Gastrocnemius medialis (tissue), 4 donors: ENCODE measurements at regions not wholly inside any gene's neighbourhood (a gene's known extent, or its start where the extent isn't known, plus 50 kb on each side); places are given as distances from the start of the nearest gene placed in this dataset.

Source experiments
- ATAC-seq, 2 donors: fragments of 150-250 bp; one replicate each; pipeline ENCODE4 v1.9.1; 2016
- DNase-seq, 2 donors: peaks; one replicate each; pipeline ENCODE4 v3.0.0-alpha.2; 2019
- H3K27ac ChIP-seq, 4 donors: fragments of 200-600 bp; sonication (generic); 1 replicate in 1 of 4; 2 replicates in 3 of 4; pipeline ENCODE4 v1.5.1; 2016 to 2018; ENCODE audit warnings: mild to moderate bottlenecking in 2 of 4, moderate library complexity in 1 of 4
- H3K27me3 ChIP-seq, 3 donors: fragments of 200-600 bp; sonication (generic) in 2 of 3; 1 replicate in 1 of 3; 2 replicates in 2 of 3; pipeline versions ENCODE4 v1.5.1 to v1.6.0; 2016 to 2019; ENCODE audit warnings: mild to moderate bottlenecking in 1 of 3, moderate library complexity in 1 of 3
- H3K36me3 ChIP-seq, 2 donors: fragments of 200-600 bp; sonication (generic) in 1 of 2; one replicate each; pipeline ENCODE4 v1.5.1; 2017 to 2018
- H3K4me1 ChIP-seq, 2 donors: fragments of 200-600 bp; sonication (generic) in 1 of 2; one replicate each; pipeline ENCODE4 v1.5.1; 2016 to 2017; ENCODE audit warnings: mild to moderate bottlenecking in 2 of 2
- H3K4me3 ChIP-seq, 4 donors: fragments of 200-600 bp; sonication (generic) in 3 of 4; 1 replicate in 1 of 4; 2 replicates in 3 of 4; pipeline ENCODE4 v1.5.1; 2016 to 2019; ENCODE audit warnings: mild to moderate bottlenecking in 2 of 4
- H3K9me3 ChIP-seq, 3 donors: fragments of 200-600 bp; sonication (generic) in 2 of 3; 1 replicate in 1 of 3; 2 replicates in 2 of 3; pipeline ENCODE4 v1.5.1; 2016 to 2019
- CTCF ChIP-seq, 5 experiments: fragments of 450-650 bp in 3 of 5; fragments of 200-600 bp in 2 of 5; sonication (generic) in 2 of 5; IDR thresholded peaks in 4 of 5; conservative IDR thresholded peaks in 1 of 5; 1 replicate in 4 of 5; 2 replicates in 1 of 5; pipeline ENCODE4 v1.5.1; 2016 to 2019; ENCODE audit warnings: antibody characterized with exemption in 5 of 5, mild to moderate bottlenecking in 3 of 5, moderate library complexity in 3 of 5
- POLR2A ChIP-seq, 2 donors: fragments of 450-650 bp; IDR thresholded peaks; one replicate each; pipeline ENCODE4 v1.6.1; 2017; ENCODE audit warnings: antibody characterized with exemption in 2 of 2, mild to moderate bottlenecking in 2 of 2, moderate library complexity in 2 of 2
- in situ Hi-C, 4 donors: fragments of 200-750 bp; cut with MboI; loops; one replicate each; pipeline versions ENCODE4 v1.15.0 to v1.8.0; 2017; ENCODE audit warnings: low sequenced_read_pairs in 4 of 4
- intact Hi-C: fragments of 100-400 bp; cut with DNase I; formaldehyde crosslinking; loops from one replicate; pipeline ENCODE4 v1.15.1; 2023; ENCODE audit warnings: low total_unique reads

- H3K27me3 ChIP-seq: no peaks in the 10 kb centered on the region
- ATAC-seq: no peak
- TF ChIP-seq CTCF (IDR thresholded peaks at IDR 0.05 in 4 of 5, conservative IDR thresholded peaks at IDR 0.05 in 1 of 5) (no peak), POLR2A (IDR thresholded peaks at IDR 0.05) (no peak)
- no peaks in the 10 kb centered on the region for H3K4me1 ChIP-seq
- no peak overlapping the region for H3K4me3 ChIP-seq
- no peak overlapping the region for H3K27ac ChIP-seq
- intact Hi-C loops (no loop called here), in situ Hi-C loops (no loop called here)
- no peaks in the 10 kb centered on the region for H3K36me3 ChIP-seq
- H3K9me3 ChIP-seq: no peaks in the 10 kb centered on the region
- DNase-seq: no peak
Observed at GRCh38 chr10:57535306-57535705, 732.4 kb downstream of the IPMK start.

GRCh38 chr10:57513637-57514036, 754.1 kb downstream of the IPMK start:
- in situ Hi-C loops: no loop called here
- Histone ChIP-seq H3K36me3 (no peaks in the 10 kb centered on the region), H3K4me1 (no peaks in the 10 kb centered on the region), H3K4me3 (no peak overlapping the region), H3K27ac (no peak overlapping the region), H3K9me3 (no peaks in the 10 kb centered on the region), H3K27me3 (no peaks in the 10 kb centered on the region)
- intact Hi-C loops: no loop called here
- DNase-seq (no peak), ATAC-seq (no peak)
- TF ChIP-seq CTCF (IDR thresholded peaks at IDR 0.05 in 4 of 5, conservative IDR thresholded peaks at IDR 0.05 in 1 of 5) (no peak), POLR2A (IDR thresholded peaks at IDR 0.05) (no peak)

- ATAC-seq: no peak
- no peaks in the 10 kb centered on the region for H3K36me3 ChIP-seq
Observed at GRCh38 chr10:57507788-57508187, 759.9 kb downstream of the IPMK start.

GRCh38 chr10:57506414-57507094, 761.1 kb downstream of the IPMK start:
- no peak for ATAC-seq
- H3K36me3 ChIP-seq: no peaks in the 10 kb centered on the region
- in situ Hi-C loops: no loop called here
- no peak overlapping the region for H3K27ac ChIP-seq
- intact Hi-C loops: no loop called here
- H3K27me3 ChIP-seq: no peaks in the 10 kb centered on the region
- no peak for DNase-seq
- no peaks in the 10 kb centered on the region for H3K9me3 ChIP-seq
- TF ChIP-seq POLR2A (IDR thresholded peaks at IDR 0.05): no peak
- TF ChIP-seq CTCF (IDR thresholded peaks at IDR 0.05 in 4 of 5, conservative IDR thresholded peaks at IDR 0.05 in 1 of 5): no peak
- no peak overlapping the region for H3K4me3 ChIP-seq
- H3K4me1 ChIP-seq: no peaks in the 10 kb centered on the region

More at GRCh38 chr10:57507788-57508187, 759.9 kb downstream of the IPMK start:
- TF ChIP-seq POLR2A (IDR thresholded peaks at IDR 0.05) (no peak), CTCF (IDR thresholded peaks at IDR 0.05 in 4 of 5, conservative IDR thresholded peaks at IDR 0.05 in 1 of 5) (no peak)
- Histone ChIP-seq H3K4me3 (no peak overlapping the region), H3K9me3 (no peaks in the 10 kb centered on the region), H3K27ac (no peak overlapping the region), H3K27me3 (no peaks in the 10 kb centered on the region), H3K4me1 (no peaks in the 10 kb centered on the region)
- in situ Hi-C loops: no loop called here
- no peak for DNase-seq
- intact Hi-C loops: no loop called here

- Histone ChIP-seq H3K27me3 (no peaks in the 10 kb centered on the region), H3K4me3 (no peak overlapping the region), H3K9me3 (no peaks in the 10 kb centered on the region), H3K27ac (no peak overlapping the region), H3K36me3 (no peaks in the 10 kb centered on the region), H3K4me1 (no peaks in the 10 kb centered on the region)
- TF ChIP-seq CTCF (IDR thresholded peaks at IDR 0.05 in 4 of 5, conservative IDR thresholded peaks at IDR 0.05 in 1 of 5) (no peak), POLR2A (IDR thresholded peaks at IDR 0.05) (no peak)
- in situ Hi-C loops (no loop called here), intact Hi-C loops (no loop called here)
- DNase-seq: no peak
- no peak for ATAC-seq
Observed at GRCh38 chr10:57494486-57494885, 773.2 kb downstream of the IPMK start.
